A549 (cell line): ENCODE measurements at regions not wholly inside any gene's neighbourhood (a gene's known extent, or its start where the extent isn't known, plus 50 kb on each side); places are given as distances from the start of the nearest gene placed in this dataset.

Experiments used
- CBX2 ChIP-seq: fragments of 200-600 bp; sonication (generic); IDR thresholded peaks from 2 replicates; pipeline ENCODE4 v1.6.1; 2016; ENCODE audit warnings: low read depth, mild to moderate bottlenecking, borderline replicate concordance
- CEBPB ChIP-seq, 2 experiments: fragments of >200 bp in 1 of 2; sonication (Bioruptor Twin) in 1 of 2; formaldehyde crosslinking in 1 of 2; IDR thresholded peaks; 2 replicates each; pipeline ENCODE4 v1.6.1; 2012 to 2016
- CTCF ChIP-seq: fragments of >200 bp; sonication (Bioruptor Twin); formaldehyde crosslinking; IDR thresholded peaks from 3 replicates; pipeline ENCODE4 v1.5.1; 2016
- ELK1 ChIP-seq: fragments of 150-350 bp; IDR thresholded peaks from 2 replicates; pipeline ENCODE4 v1.6.1; 2014; ENCODE audit warnings: low read depth, mild to moderate bottlenecking, low read length
- EP300 ChIP-seq, 2 experiments: fragments of >200 bp; sonication (Bioruptor Twin); formaldehyde crosslinking; IDR thresholded peaks; 2 replicates in 1 of 2; 3 replicates in 1 of 2; pipeline ENCODE4 v1.6.1; 2016 to 2017
- HOXB5 ChIP-seq: fragments of 250-450 bp; sonication (Bioruptor Pico); IDR thresholded peaks from 2 replicates; pipeline ENCODE4 v1.5.0; 2020; ENCODE audit warnings: mild to moderate bottlenecking, moderate library complexity
- JUN ChIP-seq, 2 experiments: fragments of >200 bp; sonication (Bioruptor Twin); formaldehyde crosslinking; IDR thresholded peaks; 2 replicates in 1 of 2; 3 replicates in 1 of 2; pipeline ENCODE4 v1.6.1; 2016 to 2017
- MYC ChIP-seq: IDR thresholded peaks from 2 replicates; pipeline ENCODE4 v1.6.1; 2012; ENCODE audit warnings: mild to moderate bottlenecking, inconsistent platforms, low read length, improper control_type of control experiment, borderline replicate concordance
- PHF8 ChIP-seq: fragments of 200-600 bp; sonication (generic); IDR thresholded peaks from 2 replicates; pipeline ENCODE4 v1.6.1; 2016; ENCODE audit warnings: low read depth, mild to moderate bottlenecking, antibody characterized with exemption, moderate library complexity, borderline replicate concordance
- POLR2A ChIP-seq: IDR thresholded peaks from 2 replicates; pipeline ENCODE4 v1.6.1; 2012; ENCODE audit warnings: mild to moderate bottlenecking, low read length
- RAD21 ChIP-seq, 2 experiments: fragments of >200 bp in 1 of 2; sonication (Bioruptor Twin) in 1 of 2; formaldehyde crosslinking in 1 of 2; IDR thresholded peaks in 1 of 2; conservative IDR thresholded peaks in 1 of 2; 2 replicates in 1 of 2; 3 replicates in 1 of 2; pipeline ENCODE4 v1.6.1; 2012 to 2018; ENCODE audit warnings: inconsistent platforms in 1 of 2
- SMC3 ChIP-seq: fragments of >200 bp; sonication (Bioruptor Twin); formaldehyde crosslinking; IDR thresholded peaks from 3 replicates; pipeline ENCODE4 v1.6.1; 2018; ENCODE audit warnings: inconsistent platforms
- SREBF2 ChIP-seq: fragments of 450-650 bp; IDR thresholded peaks from 2 replicates; pipeline ENCODE4 v1.6.1; 2014; ENCODE audit warnings: mild to moderate bottlenecking, moderate library complexity

GRCh38 chr2:184261331-184261730 lies 337.0 kb upstream of the ZNF804A start:
- TF ChIP-seq EP300 (IDR thresholded peaks at IDR 0.05), result no peak
- no peak for TF ChIP-seq CTCF
- no peak for TF ChIP-seq RAD21 (conservative IDR thresholded peaks at IDR 0.05 in 1 of 2, IDR thresholded peaks at IDR 0.05 in 1 of 2)
- TF ChIP-seq CBX2, result no peak
- TF ChIP-seq PHF8, result no peak
- no peak for TF ChIP-seq MYC
- no peak for TF ChIP-seq ELK1
- TF ChIP-seq CEBPB (IDR thresholded peaks at IDR 0.05), result no peak
- no peak for TF ChIP-seq JUN (IDR thresholded peaks at IDR 0.05)
- TF ChIP-seq POLR2A, result no peak
- TF ChIP-seq HOXB5 (CRISPR knock-in tag), result no peak
- TF ChIP-seq SREBF2, result no peak
- no peak for TF ChIP-seq SMC3
